Epithelial cell of proximal tubule (primary cell): ENCODE measurements at regions not wholly inside any gene's neighbourhood (a gene's known extent, or its start where the extent isn't known, plus 50 kb on each side); places are given as distances from the start of the nearest gene placed in this dataset.

ENCODE experiments used
- DNase-seq: peaks from one replicate; pipeline ENCODE4 v3.0.0-alpha.2; 2011; ENCODE audit warnings: low read depth
- H3K4me3 ChIP-seq: 2 replicates; pipeline ENCODE4 v1.5.1; 2011; ENCODE audit warnings: low read depth, mild to moderate bottlenecking, low read length
- TF ChIP-seq, protein P1 (sequence below): conservative IDR thresholded peaks from 2 replicates; pipeline ENCODE4 v1.5.1; 2012; ENCODE audit warnings: low read depth, mild to moderate bottlenecking, low read length

DNA sequence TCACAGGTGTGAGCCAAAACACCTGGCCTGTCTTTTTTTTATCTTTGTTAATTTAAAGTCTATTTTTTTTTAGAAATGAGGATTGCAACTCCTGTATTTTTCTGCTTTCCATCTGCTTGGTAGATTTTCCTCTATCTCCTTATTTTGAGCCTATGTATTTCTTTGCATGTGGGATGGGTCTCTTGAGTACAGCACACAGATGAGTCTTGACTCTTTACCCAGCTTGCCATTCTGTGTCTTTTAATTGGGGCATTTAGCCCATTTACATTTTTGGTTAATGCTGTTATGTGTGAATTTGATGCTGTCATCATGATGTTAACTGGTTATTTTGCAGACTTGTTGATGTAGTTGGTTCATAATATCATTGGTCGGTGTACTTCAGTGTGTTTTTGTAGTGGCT is 317.4 kb downstream of the IPO8 start:
- no peak for DNase-seq
- H3K4me3 ChIP-seq = no peak overlapping the region
- TF ChIP-seq, protein P1, sequence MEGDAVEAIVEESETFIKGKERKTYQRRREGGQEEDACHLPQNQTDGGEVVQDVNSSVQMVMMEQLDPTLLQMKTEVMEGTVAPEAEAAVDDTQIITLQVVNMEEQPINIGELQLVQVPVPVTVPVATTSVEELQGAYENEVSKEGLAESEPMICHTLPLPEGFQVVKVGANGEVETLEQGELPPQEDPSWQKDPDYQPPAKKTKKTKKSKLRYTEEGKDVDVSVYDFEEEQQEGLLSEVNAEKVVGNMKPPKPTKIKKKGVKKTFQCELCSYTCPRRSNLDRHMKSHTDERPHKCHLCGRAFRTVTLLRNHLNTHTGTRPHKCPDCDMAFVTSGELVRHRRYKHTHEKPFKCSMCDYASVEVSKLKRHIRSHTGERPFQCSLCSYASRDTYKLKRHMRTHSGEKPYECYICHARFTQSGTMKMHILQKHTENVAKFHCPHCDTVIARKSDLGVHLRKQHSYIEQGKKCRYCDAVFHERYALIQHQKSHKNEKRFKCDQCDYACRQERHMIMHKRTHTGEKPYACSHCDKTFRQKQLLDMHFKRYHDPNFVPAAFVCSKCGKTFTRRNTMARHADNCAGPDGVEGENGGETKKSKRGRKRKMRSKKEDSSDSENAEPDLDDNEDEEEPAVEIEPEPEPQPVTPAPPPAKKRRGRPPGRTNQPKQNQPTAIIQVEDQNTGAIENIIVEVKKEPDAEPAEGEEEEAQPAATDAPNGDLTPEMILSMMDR = no peak

- DNase-seq = no peak
- TF ChIP-seq, protein P1 = no peak
- no peak overlapping the region for H3K4me3 ChIP-seq
Observed at GRCh38 chr12:30364822-30365221, 330.8 kb downstream of the IPO8 start.

DNA sequence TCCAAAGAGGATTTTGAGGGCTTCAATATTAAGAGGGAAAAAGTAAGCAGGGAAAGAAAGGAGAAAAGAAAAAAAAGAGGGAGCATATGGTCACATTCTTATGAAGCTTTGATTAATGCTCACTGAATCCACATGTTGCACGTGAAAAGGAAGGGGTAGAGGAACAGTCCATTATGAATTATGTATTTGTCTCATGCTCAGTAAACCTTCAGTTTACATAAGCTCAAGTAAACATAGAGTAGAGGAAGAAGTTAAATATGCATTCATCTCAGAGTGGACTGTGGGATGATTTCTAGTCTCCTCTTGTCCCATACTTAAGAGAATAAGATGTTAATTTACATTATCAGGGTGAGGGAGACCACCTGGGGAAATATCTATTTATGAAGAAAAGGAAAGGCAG is 334.5 kb downstream of the IPO8 start:
- no peak overlapping the region for H3K4me3 ChIP-seq
- DNase-seq = no peak
- TF ChIP-seq, protein P1 = no peak

- H3K4me3 ChIP-seq = no peak overlapping the region
- DNase-seq = no peak
- TF ChIP-seq, protein P1 = no peak
Observed at GRCh38 chr12:30358671-30359070, 337.0 kb downstream of the IPO8 start.

GRCh38 chr12:30357766-30358490 is 337.7 kb downstream of the IPO8 start:
- no peak overlapping the region for H3K4me3 ChIP-seq
- TF ChIP-seq, protein P1 = no peak
- no peak for DNase-seq

DNA sequence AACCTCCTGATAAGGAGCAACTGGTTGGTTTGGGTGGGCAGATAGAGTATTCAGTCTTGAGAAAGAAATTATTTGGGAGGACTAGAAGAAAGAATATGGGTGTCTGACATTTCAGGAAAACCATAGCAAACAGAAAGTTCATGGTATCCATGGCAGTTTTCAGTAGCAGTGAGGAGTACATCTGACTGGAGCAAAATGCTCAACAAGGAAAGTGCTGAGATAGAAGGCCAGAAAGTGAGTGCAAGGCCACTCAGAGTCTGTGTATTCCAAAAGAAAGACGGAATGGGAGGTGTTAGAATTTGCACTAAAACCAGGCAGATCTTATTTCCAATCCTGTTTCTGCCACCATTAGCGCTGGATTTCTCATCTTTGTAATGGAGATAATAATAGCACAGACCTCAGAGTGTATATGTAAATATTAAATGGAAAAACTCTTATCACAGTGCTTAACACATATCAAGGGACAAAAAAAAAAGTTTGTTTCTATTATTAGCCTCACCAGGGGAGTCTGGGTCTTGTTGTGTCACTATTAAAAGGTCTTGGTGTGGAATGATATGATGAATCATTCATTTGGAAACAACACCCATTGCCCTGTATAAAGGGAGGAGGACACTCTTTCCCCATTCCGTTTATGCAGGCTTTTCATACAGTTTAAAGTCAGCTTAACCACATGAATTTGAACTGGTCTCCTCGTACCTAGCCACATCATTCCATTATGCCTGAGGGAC is 349.8 kb downstream of the IPO8 start:
- H3K4me3 ChIP-seq = no peak overlapping the region
- DNase-seq = no peak
- TF ChIP-seq, protein P1 = no peak
